ENCODE measurements at regions not wholly inside any gene's neighbourhood (a gene's known extent, or its start where the extent isn't known, plus 50 kb on each side); places are given as distances from the start of the nearest gene placed in this dataset.

DNA sequence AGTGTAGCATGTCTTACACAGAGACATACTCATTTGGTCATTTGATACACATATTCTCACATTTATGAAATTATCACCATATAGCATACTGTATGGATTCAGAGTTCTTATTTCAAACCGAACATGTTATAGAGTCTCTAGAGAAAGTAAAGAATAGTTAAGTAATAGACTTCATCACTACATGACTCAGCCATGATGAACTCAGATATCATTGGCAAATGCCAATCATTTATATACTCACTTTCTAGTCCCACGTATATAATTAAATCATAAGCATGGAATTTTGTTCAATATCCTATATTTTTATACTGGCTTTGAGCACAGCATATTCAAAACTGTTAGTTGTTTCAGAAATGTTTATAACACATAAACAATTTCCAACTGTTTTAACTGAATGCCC lies 749.9 kb downstream of the HACE1 start:
- TF ChIP-seq DPF2 (IDR thresholded peaks at IDR 0.05): no peak
- TF ChIP-seq EP300 (IDR thresholded peaks at IDR 0.05; ENCODE audit: borderline replicate concordance in 1 of 2, control insufficient read depth in 1 of 2, low read depth in 2 of 2, low read length in 2 of 2): no peak
- TF ChIP-seq, protein P1, sequence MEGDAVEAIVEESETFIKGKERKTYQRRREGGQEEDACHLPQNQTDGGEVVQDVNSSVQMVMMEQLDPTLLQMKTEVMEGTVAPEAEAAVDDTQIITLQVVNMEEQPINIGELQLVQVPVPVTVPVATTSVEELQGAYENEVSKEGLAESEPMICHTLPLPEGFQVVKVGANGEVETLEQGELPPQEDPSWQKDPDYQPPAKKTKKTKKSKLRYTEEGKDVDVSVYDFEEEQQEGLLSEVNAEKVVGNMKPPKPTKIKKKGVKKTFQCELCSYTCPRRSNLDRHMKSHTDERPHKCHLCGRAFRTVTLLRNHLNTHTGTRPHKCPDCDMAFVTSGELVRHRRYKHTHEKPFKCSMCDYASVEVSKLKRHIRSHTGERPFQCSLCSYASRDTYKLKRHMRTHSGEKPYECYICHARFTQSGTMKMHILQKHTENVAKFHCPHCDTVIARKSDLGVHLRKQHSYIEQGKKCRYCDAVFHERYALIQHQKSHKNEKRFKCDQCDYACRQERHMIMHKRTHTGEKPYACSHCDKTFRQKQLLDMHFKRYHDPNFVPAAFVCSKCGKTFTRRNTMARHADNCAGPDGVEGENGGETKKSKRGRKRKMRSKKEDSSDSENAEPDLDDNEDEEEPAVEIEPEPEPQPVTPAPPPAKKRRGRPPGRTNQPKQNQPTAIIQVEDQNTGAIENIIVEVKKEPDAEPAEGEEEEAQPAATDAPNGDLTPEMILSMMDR (IDR thresholded peaks at IDR 0.05 in 2 of 3, conservative IDR thresholded peaks at IDR 0.05 in 1 of 3; ENCODE audit: control insufficient read depth in 2 of 3, extremely low read depth in 1 of 3, insufficient read depth in 1 of 3, low read depth in 3 of 3, low read length in 3 of 3): no peak
- no peak for TF ChIP-seq ZNF24 (IDR thresholded peaks at IDR 0.05)
- no peak for TF ChIP-seq NFXL1 (IDR thresholded peaks at IDR 0.05; ENCODE audit: borderline replicate concordance)
